Peyer's patch (tissue), 4 donors: ENCODE measurements at regions not wholly inside any gene's neighbourhood (a gene's known extent, or its start where the extent isn't known, plus 50 kb on each side); places are given as distances from the start of the nearest gene placed in this dataset.

Source experiments
- DNase-seq, 3 donors: peaks; one replicate each; pipeline ENCODE4 v3.0.0-alpha.2; 2017 to 2019
- H3K27ac ChIP-seq, 4 donors: fragments of 200-600 bp; sonication (generic); one replicate each; pipeline ENCODE4 v1.5.1; 2016 to 2019
- H3K27me3 ChIP-seq, 2 donors: fragments of 200-600 bp; sonication (generic); one replicate each; pipeline ENCODE4 v1.5.1; 2019
- H3K36me3 ChIP-seq, 3 donors: fragments of 200-600 bp; sonication (generic); one replicate each; pipeline ENCODE4 v1.5.1; 2016 to 2019
- H3K4me1 ChIP-seq, 4 donors: fragments of 200-600 bp; sonication (generic); one replicate each; pipeline ENCODE4 v1.5.1; 2016 to 2019
- H3K4me3 ChIP-seq, 4 donors: fragments of 200-600 bp; sonication (generic); 1 replicate in 3 of 4; 2 replicates in 1 of 4; pipeline ENCODE4 v1.5.1; 2016 to 2019; ENCODE audit warnings: mild to moderate bottlenecking in 1 of 4
- H3K9me3 ChIP-seq, 4 donors: fragments of 200-600 bp; sonication (generic); one replicate each; pipeline ENCODE4 v1.5.1; 2016 to 2019; ENCODE audit warnings: mild to moderate bottlenecking in 1 of 4
- CTCF ChIP-seq, 6 experiments: fragments of 450-650 bp in 4 of 6; fragments of 200-600 bp in 2 of 6; sonication (generic) in 1 of 6; IDR thresholded peaks; one replicate each; pipeline ENCODE4 v1.5.1; 2017 to 2019; ENCODE audit warnings: antibody characterized with exemption in 6 of 6, mild to moderate bottlenecking in 3 of 6, moderate library complexity in 1 of 6
- POLR2A ChIP-seq, 2 donors: fragments of 450-650 bp; IDR thresholded peaks; one replicate each; pipeline ENCODE4 v1.5.1; 2017; ENCODE audit warnings: antibody characterized with exemption in 2 of 2, mild to moderate bottlenecking in 2 of 2, moderate library complexity in 2 of 2

- no peak for TF ChIP-seq POLR2A (IDR thresholded peaks at IDR 0.05)
- TF ChIP-seq CTCF (IDR thresholded peaks at IDR 0.05): no peak
- H3K9me3 ChIP-seq: no peaks in the 10 kb centered on the region
- no peak overlapping the region for H3K4me3 ChIP-seq
- H3K4me1 ChIP-seq: no peaks in the 10 kb centered on the region
- H3K27ac ChIP-seq: no peak overlapping the region
- H3K27me3 ChIP-seq: no peaks in the 10 kb centered on the region
- no peak for DNase-seq
- no peaks in the 10 kb centered on the region for H3K36me3 ChIP-seq
Observed at GRCh38 chr4:104726002-104726401, 231.3 kb upstream of the CXXC4 start.

- Histone ChIP-seq H3K4me1 (no peaks in the 10 kb centered on the region), H3K4me3 (no peak overlapping the region), H3K27ac (no peak overlapping the region), H3K27me3 (no peaks in the 10 kb centered on the region), H3K9me3 (no peaks in the 10 kb centered on the region), H3K36me3 (no peaks in the 10 kb centered on the region)
- no peak for TF ChIP-seq CTCF (IDR thresholded peaks at IDR 0.05)
- no peak for DNase-seq
Observed at GRCh38 chr4:104727643-104728042, 232.9 kb upstream of the CXXC4 start.

GRCh38 chr4:104728380-104729122 lies 233.9 kb upstream of the CXXC4 start:
- no peak for TF ChIP-seq POLR2A (IDR thresholded peaks at IDR 0.05)
- no peak for TF ChIP-seq CTCF (IDR thresholded peaks at IDR 0.05)
- no peaks in the 10 kb centered on the region for H3K4me1 ChIP-seq
- H3K9me3 ChIP-seq: no peaks in the 10 kb centered on the region
- H3K27me3 ChIP-seq: no peaks in the 10 kb centered on the region
- no peak overlapping the region for H3K27ac ChIP-seq
- no peak for DNase-seq
- no peaks in the 10 kb centered on the region for H3K36me3 ChIP-seq
- no peak overlapping the region for H3K4me3 ChIP-seq

GRCh38 chr4:104732766-104733165 lies 238.1 kb upstream of the CXXC4 start:
- H3K27me3 ChIP-seq: no peaks in the 10 kb centered on the region
- H3K36me3 ChIP-seq: no peaks in the 10 kb centered on the region
- no peaks in the 10 kb centered on the region for H3K4me1 ChIP-seq
- DNase-seq: no peak
- TF ChIP-seq CTCF (IDR thresholded peaks at IDR 0.05): no peak
- no peak for TF ChIP-seq POLR2A (IDR thresholded peaks at IDR 0.05)
- no peak overlapping the region for H3K4me3 ChIP-seq
- no peaks in the 10 kb centered on the region for H3K9me3 ChIP-seq
- H3K27ac ChIP-seq: no peak overlapping the region

GRCh38 chr4:104735174-104735573 lies 240.5 kb upstream of the CXXC4 start:
- no peaks in the 10 kb centered on the region for H3K36me3 ChIP-seq
- TF ChIP-seq POLR2A (IDR thresholded peaks at IDR 0.05) (no peak), CTCF (IDR thresholded peaks at IDR 0.05) (no peak)
- no peak for DNase-seq

GRCh38 chr4:104740161-104740560 lies 245.5 kb upstream of the CXXC4 start:
- Histone ChIP-seq H3K27ac (no peak overlapping the region), H3K9me3 (no peaks in the 10 kb centered on the region), H3K4me1 (no peaks in the 10 kb centered on the region), H3K27me3 (no peaks in the 10 kb centered on the region), H3K4me3 (no peak overlapping the region), H3K36me3 (no peaks in the 10 kb centered on the region)
- TF ChIP-seq CTCF (IDR thresholded peaks at IDR 0.05): no peak
- no peak for TF ChIP-seq POLR2A (IDR thresholded peaks at IDR 0.05)
- DNase-seq: no peak

More at GRCh38 chr4:104735174-104735573, 240.5 kb upstream of the CXXC4 start:
- Histone ChIP-seq H3K4me3 (no peak overlapping the region), H3K27ac (no peak overlapping the region), H3K9me3 (no peaks in the 10 kb centered on the region), H3K4me1 (no peaks in the 10 kb centered on the region), H3K27me3 (no peaks in the 10 kb centered on the region)
